Neural cell (in vitro differentiated cells): ENCODE measurements at regions not wholly inside any gene's neighbourhood (a gene's known extent, or its start where the extent isn't known, plus 50 kb on each side); places are given as distances from the start of the nearest gene placed in this dataset.

Source experiments
- H2AFZ ChIP-seq: fragments of 200-600, 300-800 bp; sonication (generic), shearing (Covaris generic); 2 replicates; pipeline ENCODE4 v1.6.0; 2014; ENCODE audit warnings: low read depth, mild to moderate bottlenecking, antibody characterized with exemption, low read length, moderate library complexity
- H3F3A ChIP-seq: fragments of 200-600 bp; shearing (Covaris generic); 2 replicates; pipeline ENCODE4 v1.6.1; 2016; ENCODE audit warnings: mild to moderate bottlenecking, moderate library complexity, mixed read lengths, antibody characterized with exemption, low read length; ENCODE audit not compliant: insufficient read depth, poor library complexity, severe bottlenecking
- H3K27ac ChIP-seq: fragments of 200-600, 300-800 bp; sonication (generic), shearing (Covaris generic); 2 replicates; pipeline ENCODE4 v1.5.1; 2014; ENCODE audit warnings: mild to moderate bottlenecking, low read length, moderate library complexity
- H3K27me3 ChIP-seq: fragments of 300-800, 200-600 bp; sonication (generic), shearing (Covaris generic); 2 replicates; pipeline ENCODE4 v1.6.0; 2014; ENCODE audit warnings: mild to moderate bottlenecking, low read depth, low read length, moderate library complexity; ENCODE audit not compliant: insufficient read depth
- H3K36me3 ChIP-seq: fragments of 300-800, 200-600 bp; sonication (generic), shearing (Covaris generic); 2 replicates; pipeline ENCODE4 v1.5.1; 2014; ENCODE audit warnings: mild to moderate bottlenecking, antibody characterized with exemption, low read length, moderate library complexity; ENCODE audit not compliant: insufficient read depth
- H3K4me2 ChIP-seq: fragments of 300-800, 200-600 bp; sonication (generic), shearing (Covaris generic); 2 replicates; pipeline ENCODE4 v1.6.0; 2014; ENCODE audit warnings: mild to moderate bottlenecking, low read length
- H3K4me3 ChIP-seq: fragments of 300-800, 200-600 bp; sonication (generic), shearing (Covaris generic); 2 replicates; pipeline ENCODE4 v1.5.1; 2014; ENCODE audit warnings: mild to moderate bottlenecking, low read length, moderate library complexity
- H3K79me2 ChIP-seq: fragments of 200-600 bp; shearing (Covaris generic); replicated peaks from 2 replicates; pipeline ENCODE4 v1.6.0; 2014; ENCODE audit warnings: mild to moderate bottlenecking, low read length, moderate library complexity; ENCODE audit not compliant: insufficient read depth
- H3K9ac ChIP-seq: fragments of 300-800, 200-600 bp; sonication (generic), shearing (Covaris generic); 2 replicates; pipeline ENCODE4 v1.6.1; 2016; ENCODE audit warnings: mild to moderate bottlenecking, low read length, mixed read lengths
- H3K9me2 ChIP-seq: fragments of 200-600 bp; shearing (Covaris generic); 2 replicates; pipeline ENCODE4 v1.6.1; 2016; ENCODE audit warnings: mild to moderate bottlenecking, low read length, mixed read lengths; ENCODE audit not compliant: insufficient read depth
- H3K9me3 ChIP-seq: fragments of 200-600, 300-800 bp; sonication (generic), shearing (Covaris generic); 2 replicates; pipeline ENCODE4 v1.6.1; 2016; ENCODE audit warnings: mild to moderate bottlenecking, mixed run types, low read length, moderate library complexity, mixed read lengths
- H4K20me1 ChIP-seq: fragments of 200-600 bp; shearing (Covaris generic); 2 replicates; pipeline ENCODE4 v1.6.1; 2016; ENCODE audit warnings: mild to moderate bottlenecking, mixed run types; ENCODE audit not compliant: insufficient read depth
- EP300 ChIP-seq: fragments of 450-650 bp; conservative IDR thresholded peaks from 2 replicates; pipeline ENCODE4 v1.6.1; 2014; ENCODE audit warnings: antibody characterized with exemption, mild to moderate bottlenecking, moderate library complexity; ENCODE audit not compliant: poor library complexity, severe bottlenecking
- EZH2 ChIP-seq: fragments of 200-600, 300-800 bp; shearing (Covaris generic), sonication (generic); IDR thresholded peaks from 2 replicates; pipeline ENCODE4 v1.6.1; 2014; ENCODE audit warnings: antibody characterized with exemption, low read length, borderline replicate concordance, mild to moderate bottlenecking; ENCODE audit not compliant: insufficient read depth, poor library complexity, severe bottlenecking
- MXI1 ChIP-seq: fragments of 450-650 bp; conservative IDR thresholded peaks from 2 replicates; pipeline ENCODE4 v1.6.1; 2014; ENCODE audit warnings: antibody characterized with exemption, mild to moderate bottlenecking; ENCODE audit not compliant: poor library complexity, severe bottlenecking
- POLR2AphosphoS5 ChIP-seq: IDR thresholded peaks from 2 replicates; pipeline ENCODE4 v1.6.1; 2012
- RAD21 ChIP-seq: fragments of 450-650 bp; conservative IDR thresholded peaks from 2 replicates; pipeline ENCODE4 v1.6.1; 2014; ENCODE audit warnings: antibody characterized with exemption, mild to moderate bottlenecking, moderate library complexity
- REST ChIP-seq: IDR thresholded peaks from 2 replicates; pipeline ENCODE4 v1.6.1; 2012; ENCODE audit warnings: borderline replicate concordance
- SMC3 ChIP-seq: fragments of 450-650 bp; conservative IDR thresholded peaks from 2 replicates; pipeline ENCODE4 v1.6.1; 2014; ENCODE audit warnings: antibody characterized with exemption, mild to moderate bottlenecking, moderate library complexity; ENCODE audit not compliant: poor library complexity
- TAF1 ChIP-seq: IDR thresholded peaks from 2 replicates; pipeline ENCODE4 v1.6.1; 2012; ENCODE audit warnings: low read depth
- TF ChIP-seq, protein P1 (sequence below): fragments of 450-650 bp; IDR thresholded peaks from 2 replicates; pipeline ENCODE4 v1.5.1; 2014; ENCODE audit warnings: antibody characterized with exemption, mild to moderate bottlenecking, moderate library complexity; ENCODE audit not compliant: poor library complexity, severe bottlenecking

DNA sequence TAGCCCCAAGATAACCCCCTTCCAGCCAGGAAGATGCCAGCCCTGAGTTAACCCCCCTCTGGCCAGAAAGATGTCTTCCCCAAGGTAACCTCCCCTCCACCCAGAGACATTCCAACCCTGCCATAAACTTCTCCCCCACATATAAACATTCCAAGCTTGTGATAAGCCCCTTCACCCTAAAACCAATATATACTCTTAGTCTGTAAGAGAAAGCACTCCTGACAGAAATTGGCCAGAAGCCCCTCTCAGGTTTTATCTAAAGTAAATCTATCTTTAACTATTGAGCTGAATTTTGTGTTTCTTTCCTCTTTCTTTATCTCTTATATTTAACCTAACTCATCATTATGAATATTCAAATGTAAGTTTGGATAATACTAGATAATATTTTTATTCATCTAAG is 1775.8 kb upstream of the MIR17HG start:
- Histone ChIP-seq H3K9me2 (no peaks in the 10 kb centered on the region), H2AFZ (no peak overlapping the region)

DNA sequence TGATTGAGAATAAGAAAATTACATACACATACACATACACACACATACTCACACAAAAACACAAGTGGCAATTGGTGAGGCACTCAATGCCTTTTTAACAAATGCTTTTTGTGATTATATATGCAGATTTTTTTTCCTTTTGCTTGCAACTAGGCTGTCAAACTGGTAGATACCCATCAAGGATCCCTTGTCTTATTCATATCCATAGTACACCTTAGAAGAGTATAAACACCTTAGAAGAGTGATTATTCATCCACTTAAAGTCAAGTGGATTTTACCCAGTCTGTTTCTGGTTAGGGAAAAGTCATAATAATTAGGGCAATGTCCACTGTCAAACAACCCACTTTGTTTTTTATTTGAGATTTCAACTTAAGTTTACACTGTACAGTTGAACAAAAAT is 1773.4 kb upstream of the MIR17HG start:
- Histone ChIP-seq H2AFZ (no peak overlapping the region), H4K20me1 (no peaks in the 10 kb centered on the region), H3K27ac (no peak overlapping the region), H3K9me3 (no peaks in the 10 kb centered on the region), H3F3A (no peaks in the 10 kb centered on the region), H3K9me2 (no peaks in the 10 kb centered on the region), H3K27me3 (no peaks in the 10 kb centered on the region), H3K4me3 (no peak overlapping the region), H3K4me2 (no peak overlapping the region), H3K79me2 (no peaks in the 10 kb centered on the region), H3K9ac (no peak overlapping the region), H3K36me3 (no peaks in the 10 kb centered on the region)
- TF ChIP-seq POLR2AphosphoS5 (peak; percentile 72), EP300 (peak; percentile 89)
- TF ChIP-seq, protein P1, sequence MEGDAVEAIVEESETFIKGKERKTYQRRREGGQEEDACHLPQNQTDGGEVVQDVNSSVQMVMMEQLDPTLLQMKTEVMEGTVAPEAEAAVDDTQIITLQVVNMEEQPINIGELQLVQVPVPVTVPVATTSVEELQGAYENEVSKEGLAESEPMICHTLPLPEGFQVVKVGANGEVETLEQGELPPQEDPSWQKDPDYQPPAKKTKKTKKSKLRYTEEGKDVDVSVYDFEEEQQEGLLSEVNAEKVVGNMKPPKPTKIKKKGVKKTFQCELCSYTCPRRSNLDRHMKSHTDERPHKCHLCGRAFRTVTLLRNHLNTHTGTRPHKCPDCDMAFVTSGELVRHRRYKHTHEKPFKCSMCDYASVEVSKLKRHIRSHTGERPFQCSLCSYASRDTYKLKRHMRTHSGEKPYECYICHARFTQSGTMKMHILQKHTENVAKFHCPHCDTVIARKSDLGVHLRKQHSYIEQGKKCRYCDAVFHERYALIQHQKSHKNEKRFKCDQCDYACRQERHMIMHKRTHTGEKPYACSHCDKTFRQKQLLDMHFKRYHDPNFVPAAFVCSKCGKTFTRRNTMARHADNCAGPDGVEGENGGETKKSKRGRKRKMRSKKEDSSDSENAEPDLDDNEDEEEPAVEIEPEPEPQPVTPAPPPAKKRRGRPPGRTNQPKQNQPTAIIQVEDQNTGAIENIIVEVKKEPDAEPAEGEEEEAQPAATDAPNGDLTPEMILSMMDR: no peak

More for the DNA sequence above, 1775.8 kb upstream of the MIR17HG start:
- TF ChIP-seq REST (no peak), RAD21 (no peak), EP300 (no peak), SMC3 (no peak), MXI1 (no peak), EZH2 (no peak), POLR2AphosphoS5 (no peak), TAF1 (no peak)
- TF ChIP-seq, protein P1: no peak
- H3K27me3 ChIP-seq: no peaks in the 10 kb centered on the region
- H3K9me3 ChIP-seq: no peaks in the 10 kb centered on the region
- no peak overlapping the region for H3K9ac ChIP-seq
- H4K20me1 ChIP-seq: no peaks in the 10 kb centered on the region
- H3K27ac ChIP-seq: no peak overlapping the region
- no peak overlapping the region for H3K4me2 ChIP-seq
- no peaks in the 10 kb centered on the region for H3K79me2 ChIP-seq
- no peak overlapping the region for H3K4me3 ChIP-seq
- no peaks in the 10 kb centered on the region for H3K36me3 ChIP-seq
- H3F3A ChIP-seq: no peaks in the 10 kb centered on the region
